Rectal smooth muscle tissue (tissue), 1 donor: ENCODE measurements at regions not wholly inside any gene's neighbourhood (a gene's known extent, or its start where the extent isn't known, plus 50 kb on each side); places are given as distances from the start of the nearest gene placed in this dataset.

ENCODE experiments used
- H3K27ac ChIP-seq: one replicate; pipeline ENCODE4 v1.7.0; 2013; ENCODE audit warnings: low read depth, low read length, inconsistent platforms
- H3K27me3 ChIP-seq: one replicate; pipeline ENCODE4 v1.7.0; 2013; ENCODE audit warnings: low read length; ENCODE audit not compliant: control insufficient read depth, insufficient read depth
- H3K36me3 ChIP-seq: one replicate; pipeline ENCODE4 v1.7.0; 2013; ENCODE audit warnings: low read length; ENCODE audit not compliant: control insufficient read depth, insufficient read depth
- H3K4me1 ChIP-seq: one replicate; pipeline ENCODE4 v1.7.0; 2013; ENCODE audit warnings: low read length; ENCODE audit not compliant: control insufficient read depth, insufficient read depth
- H3K4me3 ChIP-seq: one replicate; pipeline ENCODE4 v1.7.0; 2013; ENCODE audit warnings: low read length
- H3K9ac ChIP-seq: one replicate; pipeline ENCODE4 v1.7.0; 2013; ENCODE audit warnings: low read length

DNA sequence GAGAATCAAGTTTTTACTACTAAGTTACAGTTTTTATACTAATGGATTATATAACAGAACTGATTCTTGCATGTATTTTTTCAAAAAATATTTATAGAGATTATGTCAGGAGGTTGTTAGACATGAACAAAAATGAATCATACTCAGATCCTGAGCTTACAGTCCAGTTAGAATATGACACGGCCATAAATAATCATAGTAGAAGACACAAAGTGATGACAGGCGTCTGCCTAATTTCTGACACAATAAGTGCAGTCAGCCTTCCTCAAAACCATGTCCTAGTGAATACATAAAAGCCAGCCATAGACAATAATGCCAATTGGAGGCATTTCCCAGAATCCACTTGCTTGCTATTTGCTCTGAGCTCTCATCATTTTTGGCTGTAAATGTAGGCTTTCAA, 81.7 kb upstream of the POU1F1 start:
- no peak overlapping the region for H3K9ac ChIP-seq
- no peak overlapping the region for H3K27ac ChIP-seq
- no peaks in the 10 kb centered on the region for H3K27me3 ChIP-seq
- H3K4me1 ChIP-seq: no peaks in the 10 kb centered on the region
- no peaks in the 10 kb centered on the region for H3K36me3 ChIP-seq
- no peak overlapping the region for H3K4me3 ChIP-seq

- H3K36me3 ChIP-seq: no peaks in the 10 kb centered on the region
- no peaks in the 10 kb centered on the region for H3K27me3 ChIP-seq
- H3K4me1 ChIP-seq: no peaks in the 10 kb centered on the region
- no peak overlapping the region for H3K27ac ChIP-seq
- no peak overlapping the region for H3K4me3 ChIP-seq
- no peak overlapping the region for H3K9ac ChIP-seq
These were observed 78.0 kb upstream of the POU1F1 start for GRCh38 chr3:87354398-87354797.

GRCh38 chr3:87351937-87352336, 75.6 kb upstream of the POU1F1 start:
- Histone ChIP-seq H3K27me3 (no peaks in the 10 kb centered on the region), H3K36me3 (no peaks in the 10 kb centered on the region), H3K27ac (no peak overlapping the region), H3K4me3 (no peak overlapping the region), H3K4me1 (no peaks in the 10 kb centered on the region), H3K9ac (no peak overlapping the region)

- Histone ChIP-seq H3K27ac (no peak overlapping the region), H3K27me3 (no peaks in the 10 kb centered on the region), H3K9ac (no peak overlapping the region), H3K4me3 (no peak overlapping the region), H3K36me3 (no peaks in the 10 kb centered on the region), H3K4me1 (no peaks in the 10 kb centered on the region)
These were observed 74.2 kb upstream of the POU1F1 start for GRCh38 chr3:87350367-87351199.

DNA sequence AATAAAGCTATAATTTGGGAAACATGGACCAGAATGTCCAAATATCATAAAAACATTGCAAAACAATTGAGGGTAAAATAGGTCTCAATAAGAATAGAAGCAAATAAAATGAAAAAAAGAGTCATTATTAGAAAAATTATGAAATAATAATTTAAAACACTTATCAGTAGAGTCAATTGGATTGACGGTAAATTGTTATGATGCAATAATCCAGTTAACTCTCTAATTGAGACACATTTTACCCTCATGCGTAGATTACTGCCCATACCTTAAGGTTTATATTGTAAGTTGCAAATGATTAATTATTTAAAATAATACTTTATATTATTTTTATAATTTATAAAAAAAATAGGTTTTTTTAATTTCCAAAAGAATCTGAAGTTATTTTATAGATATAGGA, 73.4 kb upstream of the POU1F1 start:
- Histone ChIP-seq H3K27me3 (no peaks in the 10 kb centered on the region), H3K36me3 (no peaks in the 10 kb centered on the region), H3K27ac (no peak overlapping the region), H3K4me3 (no peak overlapping the region), H3K4me1 (no peaks in the 10 kb centered on the region), H3K9ac (no peak overlapping the region)

- Histone ChIP-seq H3K27me3 (no peaks in the 10 kb centered on the region), H3K4me3 (no peak overlapping the region), H3K9ac (no peak overlapping the region), H3K27ac (no peak overlapping the region), H3K36me3 (no peaks in the 10 kb centered on the region), H3K4me1 (no peaks in the 10 kb centered on the region)
These were observed 60.4 kb upstream of the POU1F1 start for GRCh38 chr3:87336761-87337160.

- no peaks in the 10 kb centered on the region for H3K27me3 ChIP-seq
- no peak overlapping the region for H3K4me3 ChIP-seq
- H3K4me1 ChIP-seq: no peaks in the 10 kb centered on the region
- no peaks in the 10 kb centered on the region for H3K36me3 ChIP-seq
- no peak overlapping the region for H3K27ac ChIP-seq
- H3K9ac ChIP-seq: no peak overlapping the region
These were observed 59.5 kb upstream of the POU1F1 start for GRCh38 chr3:87335931-87336330.

DNA sequence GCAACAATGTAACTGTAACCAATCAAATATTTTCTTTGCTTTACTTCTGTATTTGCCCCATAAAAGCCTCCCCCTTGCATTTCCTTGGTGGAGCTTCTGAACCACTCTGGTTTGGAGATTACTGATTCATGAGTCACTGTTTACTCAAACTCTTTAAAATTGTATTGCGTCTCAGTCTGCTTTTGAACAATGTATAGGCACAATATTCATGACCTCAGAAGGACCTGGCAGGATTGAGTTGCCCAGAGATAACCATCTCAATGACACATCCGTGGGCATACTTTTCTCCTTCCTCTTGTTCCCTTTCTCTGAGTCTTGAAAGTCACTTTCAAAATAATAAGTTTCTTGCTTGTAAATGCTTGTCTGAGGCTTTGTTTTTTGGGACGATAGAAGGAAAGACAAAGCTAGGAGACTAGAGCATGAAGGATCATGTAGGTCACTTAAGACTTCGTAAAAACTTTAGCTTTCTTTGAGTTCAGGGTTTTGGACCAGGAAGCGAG, 57.1 kb upstream of the POU1F1 start:
- no peaks in the 10 kb centered on the region for H3K4me1 ChIP-seq
- H3K4me3 ChIP-seq: no peak overlapping the region
- no peaks in the 10 kb centered on the region for H3K36me3 ChIP-seq
- no peak overlapping the region for H3K27ac ChIP-seq
- no peak overlapping the region for H3K9ac ChIP-seq
- no peaks in the 10 kb centered on the region for H3K27me3 ChIP-seq

DNA sequence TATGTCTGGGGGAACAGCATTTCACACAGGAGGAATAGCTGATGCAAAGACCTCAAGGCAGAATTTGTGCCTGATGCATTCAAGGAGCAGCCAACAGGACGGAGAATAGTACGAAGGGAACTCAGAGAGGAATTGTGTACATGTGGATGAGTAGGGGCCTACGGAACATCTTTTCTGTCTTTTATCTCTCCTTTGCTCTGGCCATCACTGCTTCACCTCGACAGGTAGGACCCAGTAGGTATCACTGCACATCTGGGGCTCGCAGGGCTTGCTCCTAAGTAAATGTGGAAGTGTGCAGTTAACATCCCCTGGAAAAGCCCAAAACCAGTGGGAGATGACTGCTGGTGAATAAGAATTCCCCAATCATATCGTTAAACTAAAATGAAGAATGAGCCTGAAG, 56.4 kb upstream of the POU1F1 start:
- no peaks in the 10 kb centered on the region for H3K27me3 ChIP-seq
- no peaks in the 10 kb centered on the region for H3K36me3 ChIP-seq
- H3K27ac ChIP-seq: no peak overlapping the region
- no peak overlapping the region for H3K4me3 ChIP-seq
- H3K9ac ChIP-seq: no peak overlapping the region
- H3K4me1 ChIP-seq: no peaks in the 10 kb centered on the region

- H3K4me3 ChIP-seq: no peak overlapping the region
- no peak overlapping the region for H3K9ac ChIP-seq
- H3K36me3 ChIP-seq: no peaks in the 10 kb centered on the region
- no peak overlapping the region for H3K27ac ChIP-seq
- H3K27me3 ChIP-seq: no peaks in the 10 kb centered on the region
- H3K4me1 ChIP-seq: no peaks in the 10 kb centered on the region
These were observed 52.7 kb upstream of the POU1F1 start for GRCh38 chr3:87329065-87329464.
